LNCAP (cell line): ENCODE measurements at regions not wholly inside any gene's neighbourhood (a gene's known extent, or its start where the extent isn't known, plus 50 kb on each side); places are given as distances from the start of the nearest gene placed in this dataset.

Source experiments
- CTCF ChIP-seq: fragments of 450-650 bp; IDR thresholded peaks from 2 replicates; pipeline ENCODE4 v1.5.1; 2017; ENCODE audit warnings: mild to moderate bottlenecking

- TF ChIP-seq CTCF: no peak
Observed at GRCh38 chr20:56976336-56976735, 290.1 kb downstream of the BMP7 start.

GRCh38 chr20:56978475-56978874, 288.0 kb downstream of the BMP7 start:
- no peak for TF ChIP-seq CTCF

- no peak for TF ChIP-seq CTCF
Observed at GRCh38 chr20:56979125-56979524, 287.3 kb downstream of the BMP7 start.

GRCh38 chr20:56981301-56981700, 285.1 kb downstream of the BMP7 start:
- TF ChIP-seq CTCF: no peak

- no peak for TF ChIP-seq CTCF
Observed at GRCh38 chr20:56983813-56984212, 282.6 kb downstream of the BMP7 start.

- TF ChIP-seq CTCF: no peak
Observed at GRCh38 chr20:56985066-56985685, 281.3 kb downstream of the BMP7 start.

- TF ChIP-seq CTCF: no peak
Observed at GRCh38 chr20:56986476-56986875, 280.0 kb downstream of the BMP7 start.
